GM13977 (cell line): ENCODE measurements at regions not wholly inside any gene's neighbourhood (a gene's known extent, or its start where the extent isn't known, plus 50 kb on each side); places are given as distances from the start of the nearest gene placed in this dataset.
"Not testable (repeated sequence)": the region's sequence is repeated elsewhere in the genome, so short reads cannot be mapped to it uniquely, and the experiment has no call there.

Experiments used
- DNase-seq: peaks from one replicate; pipeline ENCODE4 v3.0.0; 2012; ENCODE audit warnings: low spot score
- in situ Hi-C: fragments of 300-500 bp; cut with MboI; formaldehyde crosslinking; loops from one replicate; pipeline ENCODE4 v1.12.0; 2022; ENCODE audit warnings: low sequenced_read_pairs, low pct_unique_long_range_greater_than_20kb, mixed read lengths, inconsistent platforms; ENCODE audit not compliant: unreplicated experiment
- TF ChIP-seq, protein P1 (sequence below): IDR thresholded peaks from 2 replicates; pipeline ENCODE4 v1.5.1; 2012; ENCODE audit warnings: mild to moderate bottlenecking, control low read depth; ENCODE audit not compliant: insufficient read depth; ENCODE audit errors: extremely low read depth, missing control alignments

DNA sequence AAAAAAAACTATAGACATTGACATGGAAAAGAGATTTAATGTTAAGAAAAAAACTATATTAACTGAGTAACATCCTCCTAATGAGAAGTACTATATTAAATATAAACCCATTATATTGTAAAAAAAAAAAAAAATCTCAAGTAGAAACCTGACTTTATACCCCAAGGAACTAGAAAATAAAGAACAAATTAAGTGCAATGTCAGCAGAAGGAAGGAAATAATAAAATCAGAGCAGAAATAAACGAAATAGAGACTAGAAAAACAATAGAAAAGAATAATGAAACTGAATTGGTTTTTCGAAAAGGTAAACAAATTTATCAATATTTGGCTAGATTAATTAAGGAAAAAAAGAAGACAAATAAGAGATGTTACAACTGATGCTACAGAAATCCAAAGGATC lies 329.1 kb upstream of the ZNF608 start:
- in situ Hi-C loops: no loop called here
- no peak for DNase-seq
- TF ChIP-seq, protein P1, sequence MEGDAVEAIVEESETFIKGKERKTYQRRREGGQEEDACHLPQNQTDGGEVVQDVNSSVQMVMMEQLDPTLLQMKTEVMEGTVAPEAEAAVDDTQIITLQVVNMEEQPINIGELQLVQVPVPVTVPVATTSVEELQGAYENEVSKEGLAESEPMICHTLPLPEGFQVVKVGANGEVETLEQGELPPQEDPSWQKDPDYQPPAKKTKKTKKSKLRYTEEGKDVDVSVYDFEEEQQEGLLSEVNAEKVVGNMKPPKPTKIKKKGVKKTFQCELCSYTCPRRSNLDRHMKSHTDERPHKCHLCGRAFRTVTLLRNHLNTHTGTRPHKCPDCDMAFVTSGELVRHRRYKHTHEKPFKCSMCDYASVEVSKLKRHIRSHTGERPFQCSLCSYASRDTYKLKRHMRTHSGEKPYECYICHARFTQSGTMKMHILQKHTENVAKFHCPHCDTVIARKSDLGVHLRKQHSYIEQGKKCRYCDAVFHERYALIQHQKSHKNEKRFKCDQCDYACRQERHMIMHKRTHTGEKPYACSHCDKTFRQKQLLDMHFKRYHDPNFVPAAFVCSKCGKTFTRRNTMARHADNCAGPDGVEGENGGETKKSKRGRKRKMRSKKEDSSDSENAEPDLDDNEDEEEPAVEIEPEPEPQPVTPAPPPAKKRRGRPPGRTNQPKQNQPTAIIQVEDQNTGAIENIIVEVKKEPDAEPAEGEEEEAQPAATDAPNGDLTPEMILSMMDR: no peak

DNA sequence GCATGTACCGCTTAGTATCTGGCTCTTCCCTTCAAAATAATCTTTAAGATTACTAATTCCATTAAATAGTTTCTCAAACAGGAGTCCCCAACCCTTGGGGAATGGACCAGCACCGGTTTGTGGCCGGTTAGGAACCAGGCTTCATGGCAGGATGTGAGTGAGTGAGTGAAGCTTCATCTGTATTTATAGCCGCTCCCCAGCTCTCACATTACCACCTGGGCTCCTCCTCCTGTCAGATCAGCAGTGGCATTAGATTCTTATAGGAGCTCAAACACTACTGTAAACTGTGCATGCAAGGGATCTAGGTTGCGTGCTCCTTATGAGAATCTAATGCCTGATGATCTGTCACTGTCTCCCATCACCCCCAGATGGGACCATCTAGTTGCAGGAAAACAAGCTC lies 332.6 kb upstream of the ZNF608 start:
- DNase-seq, in situ Hi-C loops: not testable (repeated sequence)

DNA sequence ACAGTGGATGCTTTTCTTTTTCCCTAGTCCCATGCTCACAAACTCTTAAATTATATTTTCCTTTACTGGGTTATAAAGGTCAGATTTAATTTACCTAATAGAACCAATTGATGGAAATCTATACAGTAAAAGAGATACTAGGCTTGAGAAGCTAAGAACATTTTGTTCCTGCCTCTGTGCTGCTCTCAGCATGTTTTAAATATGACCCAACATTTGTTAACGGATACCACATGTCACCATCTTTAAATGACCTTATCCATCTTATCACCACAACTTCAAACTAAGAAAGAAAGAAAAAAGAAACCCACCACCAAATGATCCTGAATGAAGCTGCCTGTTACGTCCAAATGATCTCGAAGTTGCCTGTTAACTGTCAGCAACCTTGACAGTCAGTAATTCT lies 334.7 kb upstream of the ZNF608 start:
- in situ Hi-C loops: no loop called here
- TF ChIP-seq, protein P1: no peak
- no peak for DNase-seq

DNA sequence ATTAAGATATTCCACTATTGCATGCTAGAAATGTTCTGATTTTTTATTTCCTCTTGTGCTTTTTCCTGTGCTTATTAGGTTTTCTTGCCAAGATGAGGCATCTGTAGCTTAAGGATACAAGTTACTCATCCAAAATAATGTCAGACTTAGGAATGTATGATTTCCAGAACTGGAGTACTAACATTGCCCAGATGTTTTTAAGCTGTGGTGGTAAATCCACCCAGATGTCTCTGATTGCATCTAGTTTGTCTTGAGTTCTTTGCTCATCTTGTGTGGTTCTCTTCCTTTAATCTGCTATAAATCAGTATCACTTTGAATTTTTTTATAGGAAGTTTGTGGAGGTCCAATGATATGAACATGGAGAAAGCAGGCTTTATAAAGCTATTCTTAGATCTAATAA lies 337.5 kb upstream of the ZNF608 start:
- in situ Hi-C loops: no loop called here
- no peak for DNase-seq

DNA sequence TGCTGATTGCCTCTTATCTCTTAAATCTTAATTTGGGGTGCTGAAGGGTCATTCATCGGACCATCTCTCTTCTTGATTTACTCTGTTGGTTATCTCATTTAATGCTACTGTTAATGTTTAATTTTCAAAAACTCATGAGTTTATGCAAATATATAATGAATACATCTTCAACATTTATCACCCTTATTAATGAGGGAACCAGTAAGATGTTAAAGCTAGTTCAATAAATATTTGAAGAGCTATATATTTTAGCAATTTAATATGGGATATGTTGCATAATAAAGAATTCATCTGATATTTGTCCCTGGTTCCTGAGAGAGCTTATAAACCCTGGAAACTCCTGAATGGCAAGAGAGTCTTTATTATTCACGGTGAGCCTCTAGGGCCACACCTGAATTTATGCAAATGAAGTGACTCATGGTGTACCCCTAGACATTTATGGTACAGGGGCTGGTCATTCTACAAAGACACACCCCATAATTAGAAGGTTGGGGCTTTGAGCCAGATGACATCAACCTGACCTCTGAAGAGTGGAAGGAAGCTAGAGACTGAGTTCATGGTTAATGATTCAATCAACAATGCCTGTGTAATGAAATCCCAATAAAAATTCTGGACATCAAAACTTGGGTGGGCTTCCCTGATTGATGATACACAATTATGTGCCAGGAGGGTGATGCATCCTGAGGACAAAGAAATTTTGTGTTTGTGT lies 339.5 kb upstream of the ZNF608 start:
- TF ChIP-seq, protein P1: no peak
- in situ Hi-C loops: no loop called here

More for the DNA sequence above, 337.5 kb upstream of the ZNF608 start:
- TF ChIP-seq, protein P1: no peak

DNA sequence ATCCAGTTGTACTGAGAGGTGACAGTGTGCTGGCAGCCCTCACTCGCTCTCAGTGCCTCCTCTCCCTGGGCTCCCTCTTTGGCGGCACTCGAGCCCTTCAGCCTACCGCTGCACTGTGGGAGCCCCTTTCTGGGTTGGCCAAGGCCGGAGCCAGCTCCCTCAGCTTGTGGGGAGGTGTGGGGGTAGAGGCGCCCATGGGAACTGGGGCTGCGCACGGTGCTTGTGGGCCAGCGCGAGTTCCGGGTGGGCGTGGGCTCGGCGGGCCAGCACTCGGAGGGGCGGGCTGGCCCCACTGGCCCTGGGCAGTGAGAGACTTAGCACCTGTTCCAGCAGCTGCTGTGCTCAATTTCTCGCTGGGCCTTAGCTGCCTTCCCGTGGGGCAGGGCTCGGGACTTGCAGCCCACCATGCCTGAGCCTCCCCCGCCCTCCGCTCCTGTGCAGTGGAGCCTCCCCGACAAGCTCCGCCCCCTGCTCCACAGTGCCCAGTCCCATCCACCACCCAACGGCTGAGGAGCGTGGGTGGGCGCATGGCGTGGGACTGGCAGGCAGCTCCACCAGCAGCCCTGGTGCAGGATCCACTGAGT lies 342.2 kb upstream of the ZNF608 start:
- in situ Hi-C loops: no loop called here
- DNase-seq: no peak
- TF ChIP-seq, protein P1: no peak

More for the DNA sequence above, 339.5 kb upstream of the ZNF608 start:
- DNase-seq: no peak

DNA sequence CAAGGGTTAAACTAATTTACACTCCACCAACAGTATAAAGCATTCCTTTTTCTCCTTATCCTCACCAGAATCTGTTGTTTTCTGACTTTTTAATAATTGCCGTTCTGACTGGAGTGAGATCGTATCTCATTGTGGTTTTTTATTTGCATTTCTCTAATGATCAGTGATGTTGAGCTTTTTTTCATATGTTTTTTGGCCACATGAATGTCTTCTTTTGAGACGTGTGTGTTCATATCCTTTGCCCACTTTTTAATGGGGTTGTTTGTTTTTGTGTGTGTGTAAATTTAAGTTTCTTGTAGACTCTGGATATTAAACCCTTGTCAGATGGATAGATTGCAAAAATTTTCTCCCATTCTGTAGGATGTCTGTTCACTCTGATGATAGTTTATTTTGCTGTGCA lies 345.7 kb upstream of the ZNF608 start:
- in situ Hi-C loops, DNase-seq: not testable (repeated sequence)
